CD8-positive, alpha-beta memory T cell (primary cell): ENCODE measurements at regions not wholly inside any gene's neighbourhood (a gene's known extent, or its start where the extent isn't known, plus 50 kb on each side); places are given as distances from the start of the nearest gene placed in this dataset.

Experiments
- CTCF ChIA-PET: fragments of 350-600 bp; sonication (Branson Sonifier 250); formaldehyde crosslinking; loops from one replicate; lab custom pipeline; 2021; ENCODE audit warnings: antibody characterized with exemption; lab: Charles Lee
- POLR2A ChIA-PET: fragments of 350-600 bp; sonication (Branson Sonifier 250); formaldehyde crosslinking; loops from one replicate; lab custom pipeline; 2021; ENCODE audit warnings: antibody characterized with exemption; lab: Charles Lee
- DNase-seq, 5 donors: peaks; one replicate each; pipeline versions ENCODE4 v3.0.0 to v3.0.0-alpha.2; 2020 to 2022; ENCODE audit warnings: mixed read lengths in 1 of 5
- H3K27ac ChIP-seq: one replicate; pipeline ENCODE4 v1.7.0; 2013; ENCODE audit warnings: low read depth, mild to moderate bottlenecking, low read length, moderate library complexity
- H3K27me3 ChIP-seq: 2 replicates; pipeline ENCODE4 v1.7.0; 2013; ENCODE audit warnings: low read length, mild to moderate bottlenecking; ENCODE audit not compliant: insufficient read depth, poor library complexity, severe bottlenecking
- H3K36me3 ChIP-seq: 2 replicates; pipeline ENCODE4 v1.7.0; 2013; ENCODE audit warnings: mild to moderate bottlenecking, low read length, moderate library complexity; ENCODE audit not compliant: insufficient read depth
- H3K4me1 ChIP-seq: 2 replicates; pipeline ENCODE4 v1.7.0; 2013; ENCODE audit warnings: mild to moderate bottlenecking, low read length, moderate library complexity; ENCODE audit not compliant: insufficient read depth
- H3K4me3 ChIP-seq: 2 replicates; pipeline ENCODE4 v1.7.0; 2013; ENCODE audit warnings: mild to moderate bottlenecking, low read length
- H3K9me3 ChIP-seq: 2 replicates; pipeline ENCODE4 v1.7.0; 2013; ENCODE audit warnings: mild to moderate bottlenecking, low read length
- H3K27ac Mint-ChIP-seq, 8 donors: one replicate each; pipeline ENCODE4 v1.8.0; 2020 to 2021; ENCODE audit warnings: mixed read lengths in 8 of 8, mild to moderate bottlenecking in 6 of 8, inconsistent platforms in 3 of 8, moderate library complexity in 3 of 8
- H3K27me3 Mint-ChIP-seq, 2 donors: one replicate each; pipeline ENCODE4 v1.8.0; 2020 to 2021; ENCODE audit warnings: mixed read lengths in 2 of 2, mild to moderate bottlenecking in 1 of 2, moderate library complexity in 1 of 2
- H3K36me3 Mint-ChIP-seq, 3 donors: one replicate each; pipeline ENCODE4 v1.8.0; 2020 to 2021; ENCODE audit warnings: mixed read lengths in 3 of 3, inconsistent platforms in 1 of 3, mild to moderate bottlenecking in 1 of 3
- H3K4me1 Mint-ChIP-seq, 3 donors: one replicate each; pipeline ENCODE4 v1.8.0; 2020 to 2021; ENCODE audit warnings: mixed read lengths in 3 of 3, inconsistent platforms in 1 of 3, mild to moderate bottlenecking in 1 of 3
- H3K4me3 Mint-ChIP-seq, 7 donors: one replicate each; pipeline ENCODE4 v1.8.0; 2020 to 2021; ENCODE audit warnings: mixed read lengths in 7 of 7, mild to moderate bottlenecking in 6 of 7, moderate library complexity in 4 of 7, inconsistent platforms in 2 of 7
- H3K9me3 Mint-ChIP-seq, 5 donors: one replicate each; pipeline ENCODE4 v1.8.0; 2020 to 2022; ENCODE audit warnings: mixed read lengths in 5 of 5, mild to moderate bottlenecking in 3 of 5, moderate library complexity in 2 of 5, inconsistent platforms in 1 of 5

DNA sequence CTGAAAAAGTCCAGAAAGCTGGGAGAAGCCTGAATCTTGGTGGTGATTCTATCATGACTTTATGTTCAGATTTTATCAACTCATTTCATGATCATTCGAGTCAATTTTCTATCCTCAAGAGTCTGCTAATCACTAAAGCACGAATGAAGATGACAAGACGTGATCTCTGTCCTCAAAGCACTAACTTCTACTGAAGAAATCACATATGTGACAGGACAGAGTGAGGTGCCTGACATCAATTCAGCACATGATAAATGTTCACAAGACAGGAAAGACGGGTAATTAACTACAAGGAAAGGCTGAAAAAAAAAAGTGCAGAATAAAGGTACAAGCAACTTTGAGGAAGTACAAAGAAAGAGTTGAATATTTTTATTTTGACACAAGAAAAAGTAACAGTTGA is 487.1 kb downstream of the EFNB2 start:
- H3K9me3 ChIP-seq, result no peaks in the 10 kb centered on the region
- no peaks in the 10 kb centered on the region for H3K4me1 ChIP-seq
- no peak for DNase-seq
- ChIA-PET CTCF (no interaction called here), POLR2A (no interaction called here)
- no peak overlapping the region for H3K4me3 Mint-ChIP-seq
- H3K27me3 ChIP-seq, result no peaks in the 10 kb centered on the region
- no peaks in the 10 kb centered on the region for H3K9me3 Mint-ChIP-seq
- no peaks in the 10 kb centered on the region for H3K4me1 Mint-ChIP-seq
- no peaks in the 10 kb centered on the region for H3K36me3 Mint-ChIP-seq
- no peaks in the 10 kb centered on the region for H3K36me3 ChIP-seq
- no peak overlapping the region for H3K27ac ChIP-seq
- no peak overlapping the region for H3K4me3 ChIP-seq
- no peak overlapping the region for H3K27ac Mint-ChIP-seq
- no peaks in the 10 kb centered on the region for H3K27me3 Mint-ChIP-seq

DNA sequence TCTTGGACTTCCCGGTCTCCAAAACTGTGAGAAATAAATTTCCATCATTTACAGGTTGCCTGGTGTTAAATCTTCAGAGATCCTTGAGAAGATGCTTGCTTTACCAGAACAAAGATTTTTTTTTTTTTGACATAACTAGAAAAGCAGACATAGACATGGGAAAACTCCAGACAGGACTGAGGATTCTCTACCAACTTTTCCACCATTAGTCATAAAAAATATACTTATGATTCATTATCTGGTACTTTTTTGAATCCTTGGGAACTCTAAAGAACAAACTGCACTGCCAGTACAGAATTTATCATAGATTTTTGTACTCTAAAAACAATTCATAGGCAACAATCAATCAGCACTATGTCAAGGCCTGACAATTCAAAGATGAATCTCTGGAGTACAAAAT is 487.6 kb downstream of the EFNB2 start:
- CTCF ChIA-PET, result no interaction called here
- H3K4me1 Mint-ChIP-seq, result no peaks in the 10 kb centered on the region
- no peaks in the 10 kb centered on the region for H3K9me3 ChIP-seq
- no peak overlapping the region for H3K27ac ChIP-seq
- H3K4me1 ChIP-seq, result no peaks in the 10 kb centered on the region
- H3K9me3 Mint-ChIP-seq, result no peaks in the 10 kb centered on the region
- no peaks in the 10 kb centered on the region for H3K36me3 ChIP-seq
- no peak overlapping the region for H3K27ac Mint-ChIP-seq
- H3K27me3 ChIP-seq, result no peaks in the 10 kb centered on the region
- H3K36me3 Mint-ChIP-seq, result no peaks in the 10 kb centered on the region
- POLR2A ChIA-PET, result no interaction called here
- H3K27me3 Mint-ChIP-seq, result no peaks in the 10 kb centered on the region
- H3K4me3 Mint-ChIP-seq, result no peak overlapping the region
- no peak overlapping the region for H3K4me3 ChIP-seq
- DNase-seq, result no peak

DNA sequence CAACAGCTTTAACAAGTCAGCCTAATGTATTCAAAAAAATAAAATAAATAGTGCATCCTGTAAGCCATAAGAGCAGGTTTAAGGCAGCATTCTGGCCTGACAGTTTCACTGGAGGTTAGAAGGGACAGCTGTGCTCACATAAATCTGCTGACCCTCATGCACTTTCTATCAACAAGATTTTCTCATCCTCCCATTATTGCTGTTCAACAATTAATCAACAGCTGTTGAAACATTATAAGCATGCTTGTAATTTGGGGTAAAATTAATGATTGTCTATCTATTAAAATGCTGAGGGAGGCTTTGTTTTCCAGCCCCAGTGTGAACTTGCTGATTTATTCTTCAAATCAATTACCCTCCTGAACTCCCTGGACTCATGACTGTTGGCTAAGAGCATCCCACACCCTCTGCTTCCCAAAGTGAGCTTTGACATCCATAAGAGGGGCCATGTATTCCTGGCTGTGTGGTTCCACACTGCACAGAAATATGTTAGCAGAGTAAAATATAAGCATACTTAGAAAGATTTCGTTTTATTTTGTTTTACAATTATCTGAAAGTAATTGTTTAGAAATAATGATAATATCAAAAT is 492.4 kb downstream of the EFNB2 start:
- no peak overlapping the region for H3K27ac ChIP-seq
- Mint-ChIP-seq H3K9me3 (peaks cover 0 to 2% (median 0%) of the 10 kb centered on the region in 5 donors), H3K4me3 (no peak overlapping the region), H3K27ac (no peak overlapping the region), H3K36me3 (no peaks in the 10 kb centered on the region), H3K27me3 (no peaks in the 10 kb centered on the region), H3K4me1 (no peaks in the 10 kb centered on the region)
- no peaks in the 10 kb centered on the region for H3K9me3 ChIP-seq
- ChIA-PET CTCF (no interaction called here), POLR2A (no interaction called here)
- H3K36me3 ChIP-seq, result no peaks in the 10 kb centered on the region
- no peaks in the 10 kb centered on the region for H3K27me3 ChIP-seq
- DNase-seq, result no peak
- H3K4me3 ChIP-seq, result no peak overlapping the region
- H3K4me1 ChIP-seq, result no peaks in the 10 kb centered on the region

DNA sequence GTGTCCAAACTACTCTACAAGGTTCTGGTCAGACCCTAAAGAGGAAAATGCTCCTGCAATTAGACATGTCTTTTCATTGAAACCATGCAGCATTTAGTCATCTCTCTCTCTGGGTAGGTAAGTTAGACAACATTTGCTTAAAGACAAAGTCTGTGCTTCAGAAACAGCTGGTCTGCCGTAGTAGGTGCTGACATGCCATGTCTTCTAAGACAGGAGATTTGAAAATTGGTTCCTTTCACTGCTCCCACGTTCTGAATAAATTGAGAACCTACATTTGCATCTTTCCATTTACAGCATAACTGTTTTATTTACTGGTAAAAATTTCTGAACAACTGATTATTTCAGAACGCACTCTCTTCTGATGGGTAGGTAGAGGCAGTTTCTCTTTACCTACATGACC is 494.0 kb downstream of the EFNB2 start:
- no peak for DNase-seq
- ChIA-PET CTCF (no interaction called here), POLR2A (no interaction called here)
- Histone ChIP-seq H3K27me3 (no peaks in the 10 kb centered on the region), H3K27ac (no peak overlapping the region), H3K9me3 (no peaks in the 10 kb centered on the region), H3K4me1 (no peaks in the 10 kb centered on the region), H3K36me3 (no peaks in the 10 kb centered on the region), H3K4me3 (no peak overlapping the region)
- H3K36me3 Mint-ChIP-seq, result no peaks in the 10 kb centered on the region
- no peak overlapping the region for H3K27ac Mint-ChIP-seq
- H3K27me3 Mint-ChIP-seq, result no peaks in the 10 kb centered on the region
- no peaks in the 10 kb centered on the region for H3K4me1 Mint-ChIP-seq
- H3K4me3 Mint-ChIP-seq, result no peak overlapping the region
- H3K9me3 Mint-ChIP-seq, result peaks cover 0 to 3% (median 0%) of the 10 kb centered on the region in 5 donors

DNA sequence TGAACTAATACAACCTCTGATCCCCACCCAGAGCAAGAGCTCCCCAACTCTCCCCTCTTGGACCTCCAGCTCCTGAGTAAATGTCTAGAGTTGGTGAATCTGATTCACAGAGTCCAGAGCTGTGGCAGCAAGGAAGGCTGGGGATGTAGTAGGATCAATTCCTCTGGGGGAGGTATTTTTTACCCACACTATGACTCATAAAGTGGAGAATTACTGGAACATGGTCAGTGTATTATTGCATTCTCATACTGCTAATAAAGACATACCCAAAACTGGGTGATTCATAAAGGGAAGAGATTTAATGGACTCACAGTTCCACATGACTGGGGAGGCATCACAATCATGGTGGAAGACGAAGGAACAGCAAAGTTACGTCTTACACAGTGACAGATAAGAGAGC is 496.7 kb downstream of the EFNB2 start:
- H3K9me3 ChIP-seq, result no peaks in the 10 kb centered on the region

DNA sequence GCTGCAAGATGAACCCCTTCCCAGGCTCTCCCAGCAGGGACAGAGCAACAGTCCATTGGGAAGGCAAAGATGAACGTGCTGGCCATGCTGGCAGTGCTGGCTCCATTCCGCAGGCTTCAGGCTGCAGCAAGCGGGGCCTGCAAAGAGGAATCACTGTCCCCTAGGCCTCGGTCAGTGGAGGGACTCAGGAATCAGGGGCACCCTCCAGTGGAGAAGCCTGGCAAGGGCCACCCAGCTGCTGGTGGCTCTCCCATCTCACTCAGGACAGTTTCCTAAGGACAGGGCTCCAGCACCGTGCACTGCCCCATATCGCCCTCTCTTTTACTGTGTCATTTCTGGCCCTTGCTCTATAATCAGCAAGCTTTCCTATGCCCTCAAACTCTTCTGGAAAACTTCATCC is 498.6 kb downstream of the EFNB2 start:
- H3K36me3 Mint-ChIP-seq, result no peaks in the 10 kb centered on the region
- POLR2A ChIA-PET, result no interaction called here
- H3K4me1 Mint-ChIP-seq, result no peaks in the 10 kb centered on the region
- Histone ChIP-seq H3K27me3 (no peaks in the 10 kb centered on the region), H3K9me3 (no peaks in the 10 kb centered on the region), H3K27ac (no peak overlapping the region), H3K4me3 (no peak overlapping the region), H3K4me1 (no peaks in the 10 kb centered on the region), H3K36me3 (no peaks in the 10 kb centered on the region)
- H3K27ac Mint-ChIP-seq, result no peak overlapping the region
- H3K27me3 Mint-ChIP-seq, result no peaks in the 10 kb centered on the region
- CTCF ChIA-PET, result no interaction called here
- peaks cover 0 to 3% (median 0%) of the 10 kb centered on the region in 5 donors for H3K9me3 Mint-ChIP-seq
- H3K4me3 Mint-ChIP-seq, result no peak overlapping the region
- DNase-seq, result no peak

More for the DNA sequence above, 496.7 kb downstream of the EFNB2 start:
- Mint-ChIP-seq H3K36me3 (no peaks in the 10 kb centered on the region), H3K27me3 (no peaks in the 10 kb centered on the region), H3K4me1 (no peaks in the 10 kb centered on the region), H3K4me3 (no peak overlapping the region), H3K9me3 (peaks cover 0 to 3% (median 0%) of the 10 kb centered on the region in 5 donors), H3K27ac (no peak overlapping the region)
- H3K27me3 ChIP-seq, result no peaks in the 10 kb centered on the region
- no peak for DNase-seq
- no peaks in the 10 kb centered on the region for H3K36me3 ChIP-seq
- no peaks in the 10 kb centered on the region for H3K4me1 ChIP-seq
- no peak overlapping the region for H3K27ac ChIP-seq
- CTCF ChIA-PET, result no interaction called here
- H3K4me3 ChIP-seq, result no peak overlapping the region
- POLR2A ChIA-PET, result no interaction called here

DNA sequence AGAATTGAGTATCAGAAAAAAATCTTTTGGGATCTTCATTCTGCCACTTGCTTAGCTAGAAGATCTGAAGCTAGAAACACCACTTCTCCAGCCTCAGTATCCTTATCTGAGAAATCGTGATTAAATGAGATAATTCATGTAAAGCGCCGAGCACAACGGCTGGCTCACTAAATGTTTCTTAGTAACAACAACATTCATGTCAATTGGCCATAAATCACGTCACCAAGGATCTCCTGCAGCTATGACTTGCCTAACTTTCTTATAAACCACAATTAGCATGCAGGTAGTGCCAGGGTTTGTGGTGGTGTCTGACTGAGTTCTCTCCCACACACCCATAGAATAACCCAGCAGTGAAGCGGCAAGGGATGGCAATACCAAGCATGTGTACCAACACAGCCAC is 501.3 kb downstream of the EFNB2 start:
- Histone ChIP-seq H3K4me1 (no peaks in the 10 kb centered on the region), H3K4me3 (no peak overlapping the region), H3K36me3 (no peaks in the 10 kb centered on the region), H3K27me3 (no peaks in the 10 kb centered on the region), H3K27ac (no peak overlapping the region), H3K9me3 (no peaks in the 10 kb centered on the region)
- ChIA-PET CTCF (no interaction called here), POLR2A (no interaction called here)
- H3K4me3 Mint-ChIP-seq, result no peak overlapping the region
- H3K9me3 Mint-ChIP-seq, result peaks cover 0 to 3% (median 0%) of the 10 kb centered on the region in 5 donors
- H3K4me1 Mint-ChIP-seq, result no peaks in the 10 kb centered on the region
- no peak overlapping the region for H3K27ac Mint-ChIP-seq
- H3K27me3 Mint-ChIP-seq, result no peaks in the 10 kb centered on the region
- no peak for DNase-seq
- H3K36me3 Mint-ChIP-seq, result no peaks in the 10 kb centered on the region

DNA sequence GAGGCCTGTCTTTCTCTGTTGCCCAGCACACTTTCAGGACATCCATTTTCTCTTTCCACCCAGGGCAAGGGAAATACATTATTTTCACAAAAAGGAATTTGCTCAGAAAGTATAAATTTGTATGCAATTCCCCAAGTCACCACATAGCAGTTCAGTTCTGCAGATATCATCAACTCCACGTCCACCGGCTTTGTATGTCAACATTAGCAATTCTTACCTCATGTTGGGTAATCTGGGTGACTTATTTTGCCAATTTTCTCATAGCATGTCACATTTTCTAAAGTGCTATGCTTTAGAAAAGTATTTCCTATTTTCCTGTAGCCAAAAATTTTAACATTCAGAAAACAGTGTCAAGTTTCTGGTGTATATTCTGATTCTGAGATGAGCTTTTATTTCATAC is 501.8 kb downstream of the EFNB2 start:
- H3K4me1 Mint-ChIP-seq, result no peaks in the 10 kb centered on the region
- POLR2A ChIA-PET, result no interaction called here
- CTCF ChIA-PET, result no interaction called here
- no peak overlapping the region for H3K4me3 Mint-ChIP-seq
- H3K36me3 Mint-ChIP-seq, result no peaks in the 10 kb centered on the region
- Histone ChIP-seq H3K4me1 (no peaks in the 10 kb centered on the region), H3K4me3 (no peak overlapping the region), H3K27me3 (no peaks in the 10 kb centered on the region), H3K9me3 (no peaks in the 10 kb centered on the region), H3K27ac (no peak overlapping the region), H3K36me3 (no peaks in the 10 kb centered on the region)
- H3K27me3 Mint-ChIP-seq, result no peaks in the 10 kb centered on the region
- no peak overlapping the region for H3K27ac Mint-ChIP-seq
- peaks cover 0 to 3% (median 0%) of the 10 kb centered on the region in 5 donors for H3K9me3 Mint-ChIP-seq
- DNase-seq, result no peak

DNA sequence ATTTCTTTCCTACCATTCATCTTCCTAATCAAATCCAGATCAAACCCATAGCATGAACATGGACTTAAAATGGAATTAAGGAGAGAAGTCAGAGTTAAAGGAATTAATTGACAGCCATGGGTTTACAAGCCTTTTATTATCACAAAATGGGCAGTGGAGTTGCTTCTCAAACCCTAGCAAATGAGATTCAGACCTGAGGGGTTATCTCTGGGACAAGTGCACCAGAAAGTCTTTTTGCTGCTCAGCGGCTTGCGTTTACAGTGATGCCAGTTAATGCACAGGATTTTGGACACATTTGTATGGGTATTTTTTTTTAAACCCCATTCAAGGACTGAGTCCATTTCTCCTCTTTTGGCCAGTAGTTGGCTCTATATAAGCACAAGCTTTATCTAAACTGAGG is 503.0 kb downstream of the EFNB2 start:
- Histone ChIP-seq H3K9me3 (no peaks in the 10 kb centered on the region), H3K27me3 (no peaks in the 10 kb centered on the region), H3K36me3 (no peaks in the 10 kb centered on the region), H3K4me3 (no peak overlapping the region), H3K27ac (no peak overlapping the region), H3K4me1 (no peaks in the 10 kb centered on the region)
- no peak for DNase-seq
- ChIA-PET CTCF (no interaction called here), POLR2A (no interaction called here)
- Mint-ChIP-seq H3K27me3 (no peaks in the 10 kb centered on the region), H3K4me3 (no peak overlapping the region), H3K4me1 (no peaks in the 10 kb centered on the region), H3K9me3 (peaks cover 0 to 3% (median 0%) of the 10 kb centered on the region in 5 donors), H3K36me3 (no peaks in the 10 kb centered on the region), H3K27ac (no peak overlapping the region)
